Calu3 (cell line): ENCODE measurements at regions not wholly inside any gene's neighbourhood (a gene's known extent, or its start where the extent isn't known, plus 50 kb on each side); places are given as distances from the start of the nearest gene placed in this dataset.
A peak's percentile ranks its signal among the peaks of the same experiment; 100 is the strongest.

Experiments used
- BruUV-seq: library from RNA; stranded (reverse); fragments of 400-500 nt; replicated peaks from 2 replicates; lab custom pipeline; 2021; lab: Mats Ljungman, UMichigan
- CTCF ChIA-PET: fragments of 300-600 bp; sonication (Branson Sonifier 250); formaldehyde crosslinking; loops from one replicate; lab custom pipeline; 2022; ENCODE audit warnings: antibody characterized with exemption; lab: Charles Lee
- DNase-seq: peaks from one replicate; pipeline ENCODE4 v3.0.0; 2022
- H3K27ac Mint-ChIP-seq: one replicate; pipeline ENCODE4 v1.8.0; 2022; ENCODE audit warnings: mixed read lengths; ENCODE audit not compliant: unreplicated experiment
- H3K27me3 Mint-ChIP-seq: one replicate; pipeline ENCODE4 v1.8.0; 2022; ENCODE audit warnings: mixed read lengths; ENCODE audit not compliant: unreplicated experiment
- H3K36me3 Mint-ChIP-seq: one replicate; pipeline ENCODE4 v1.8.0; 2022; ENCODE audit warnings: mild to moderate bottlenecking, moderate library complexity, mixed read lengths; ENCODE audit not compliant: insufficient read depth, unreplicated experiment
- H3K4me1 Mint-ChIP-seq: one replicate; pipeline ENCODE4 v1.8.0; 2022; ENCODE audit warnings: mild to moderate bottlenecking, low read depth, mixed read lengths; ENCODE audit not compliant: unreplicated experiment
- H3K4me3 Mint-ChIP-seq: one replicate; pipeline ENCODE4 v1.8.0; 2022; ENCODE audit warnings: mild to moderate bottlenecking, low read depth, moderate library complexity, mixed read lengths; ENCODE audit not compliant: unreplicated experiment
- H3K9me3 Mint-ChIP-seq: one replicate; pipeline ENCODE4 v1.8.0; 2022; ENCODE audit warnings: low read depth, mixed read lengths; ENCODE audit not compliant: unreplicated experiment
- intact Hi-C: fragments of 100-400 bp; cut with micrococcal nuclease; formaldehyde crosslinking; loops from one replicate; pipeline ENCODE4 v1.10.0; 2022; ENCODE audit not compliant: unreplicated experiment
- TF ChIP-seq, protein P1 (sequence below): fragments of 200-600 bp; IDR thresholded peaks from one replicate; pipeline ENCODE4 v1.8.0; 2022; ENCODE audit warnings: antibody characterized with exemption; ENCODE audit not compliant: unreplicated experiment

DNA sequence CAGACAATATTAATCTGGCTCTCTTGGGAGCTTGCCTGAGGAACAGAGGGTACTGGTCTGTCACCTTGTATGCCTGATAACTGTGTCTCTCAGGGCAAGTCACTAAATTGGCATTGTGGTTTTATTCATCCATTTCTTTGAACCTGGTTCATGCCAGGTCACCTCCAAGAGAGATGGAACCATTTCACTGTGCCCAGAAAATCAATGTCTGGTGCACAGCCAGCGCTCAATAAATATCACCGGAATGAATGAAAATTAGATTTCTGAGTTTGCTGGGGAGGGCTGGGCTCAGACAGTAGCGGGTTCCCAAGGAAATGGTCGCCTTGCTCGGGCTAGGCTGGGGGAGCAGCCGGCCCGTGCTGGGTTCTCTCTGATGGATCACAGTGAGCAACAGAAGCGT is 64.1 kb upstream of the BAIAP2L1 start:
- peaks cover 46% of the 10 kb centered on the region for H3K27me3 Mint-ChIP-seq
- intact Hi-C loops, result no loop called here

DNA sequence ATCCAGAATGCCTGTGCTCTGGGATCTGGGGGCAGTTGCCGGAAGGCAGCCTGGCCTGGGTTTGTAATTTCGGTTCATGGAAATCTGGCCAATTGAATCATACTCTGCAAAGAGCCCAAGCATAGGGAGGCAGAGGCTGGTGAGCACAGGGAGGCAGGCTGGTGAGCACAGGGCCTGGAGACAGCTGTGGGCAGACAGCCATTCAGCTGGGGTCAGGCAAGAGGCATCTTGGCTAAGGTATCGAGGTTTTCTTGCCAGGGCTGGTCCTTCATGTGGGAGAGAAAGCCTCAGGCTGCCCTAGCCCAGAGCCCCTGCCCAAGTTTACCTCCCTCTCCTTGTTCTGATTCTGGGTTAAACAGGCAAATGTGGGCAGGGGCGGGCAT is 63.7 kb upstream of the BAIAP2L1 start:
- H3K27me3 Mint-ChIP-seq, result peaks cover 46% of the 10 kb centered on the region
- H3K9me3 Mint-ChIP-seq, result no peaks in the 10 kb centered on the region
- BruUV-seq, result no TSS peak
- CTCF ChIA-PET, result no interaction called here
- no peak for DNase-seq
- peaks cover 9% of the 10 kb centered on the region for H3K4me1 Mint-ChIP-seq
- H3K4me3 Mint-ChIP-seq, result no peak overlapping the region
- no peak overlapping the region for H3K27ac Mint-ChIP-seq
- intact Hi-C loops, result no loop called here
- TF ChIP-seq, protein P1, sequence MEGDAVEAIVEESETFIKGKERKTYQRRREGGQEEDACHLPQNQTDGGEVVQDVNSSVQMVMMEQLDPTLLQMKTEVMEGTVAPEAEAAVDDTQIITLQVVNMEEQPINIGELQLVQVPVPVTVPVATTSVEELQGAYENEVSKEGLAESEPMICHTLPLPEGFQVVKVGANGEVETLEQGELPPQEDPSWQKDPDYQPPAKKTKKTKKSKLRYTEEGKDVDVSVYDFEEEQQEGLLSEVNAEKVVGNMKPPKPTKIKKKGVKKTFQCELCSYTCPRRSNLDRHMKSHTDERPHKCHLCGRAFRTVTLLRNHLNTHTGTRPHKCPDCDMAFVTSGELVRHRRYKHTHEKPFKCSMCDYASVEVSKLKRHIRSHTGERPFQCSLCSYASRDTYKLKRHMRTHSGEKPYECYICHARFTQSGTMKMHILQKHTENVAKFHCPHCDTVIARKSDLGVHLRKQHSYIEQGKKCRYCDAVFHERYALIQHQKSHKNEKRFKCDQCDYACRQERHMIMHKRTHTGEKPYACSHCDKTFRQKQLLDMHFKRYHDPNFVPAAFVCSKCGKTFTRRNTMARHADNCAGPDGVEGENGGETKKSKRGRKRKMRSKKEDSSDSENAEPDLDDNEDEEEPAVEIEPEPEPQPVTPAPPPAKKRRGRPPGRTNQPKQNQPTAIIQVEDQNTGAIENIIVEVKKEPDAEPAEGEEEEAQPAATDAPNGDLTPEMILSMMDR, result no peak
- no peaks in the 10 kb centered on the region for H3K36me3 Mint-ChIP-seq

More for the DNA sequence above, 64.1 kb upstream of the BAIAP2L1 start:
- CTCF ChIA-PET, result no interaction called here
- Mint-ChIP-seq H3K4me3 (no peak overlapping the region), H3K27ac (no peak overlapping the region), H3K4me1 (peaks cover 9% of the 10 kb centered on the region), H3K36me3 (no peaks in the 10 kb centered on the region), H3K9me3 (no peaks in the 10 kb centered on the region)
- TF ChIP-seq, protein P1, result no peak
- no TSS peak for BruUV-seq
- DNase-seq, result peak; percentile 9

DNA sequence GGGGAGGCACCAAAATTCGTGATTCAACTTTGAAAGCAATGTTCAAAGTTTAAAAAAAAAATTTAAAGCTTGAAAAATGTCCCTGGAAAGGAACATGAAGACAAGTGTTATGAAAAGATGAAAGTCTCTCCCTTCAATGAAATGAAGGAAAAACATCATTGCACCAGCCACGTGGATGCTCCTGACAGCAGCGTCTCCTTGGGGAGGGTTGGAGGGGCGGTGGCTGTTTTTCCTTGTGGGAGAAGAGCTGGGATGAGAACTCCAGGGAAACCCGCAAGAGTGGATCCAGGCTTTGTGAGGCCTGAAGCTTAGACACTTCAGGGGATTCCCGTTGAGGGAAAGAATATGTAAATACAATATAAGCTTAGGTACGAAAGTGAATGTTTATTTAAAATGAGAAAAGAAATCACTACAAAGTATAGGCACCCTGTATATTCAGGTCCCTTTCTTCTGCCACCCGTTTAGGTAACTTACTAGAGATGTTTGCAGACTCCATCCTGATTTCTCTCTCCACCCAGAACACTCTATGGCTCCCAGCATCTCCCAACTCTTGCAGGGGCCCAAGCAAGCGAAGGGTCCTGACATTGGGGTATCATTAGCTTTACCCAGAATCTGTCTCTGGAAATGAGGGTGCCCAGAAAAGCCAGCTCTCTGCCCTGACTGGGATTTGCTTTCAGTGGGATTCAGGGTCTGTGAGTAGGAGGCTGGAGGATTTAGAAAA is 63.1 kb upstream of the BAIAP2L1 start:
- no peak for DNase-seq
- Mint-ChIP-seq H3K27me3 (peaks cover 46% of the 10 kb centered on the region), H3K4me3 (no peak overlapping the region), H3K27ac (no peak overlapping the region), H3K9me3 (no peaks in the 10 kb centered on the region), H3K4me1 (peaks cover 9% of the 10 kb centered on the region), H3K36me3 (no peaks in the 10 kb centered on the region)
- no TSS peak for BruUV-seq
- intact Hi-C loops, result no loop called here
- CTCF ChIA-PET, result interaction anchor here (0.6 kb wide), 1 partner anchor 749 kb away, joined by 4 read pairs; no protein-coding TSS in a partner anchor
- TF ChIP-seq, protein P1, result no peak

DNA sequence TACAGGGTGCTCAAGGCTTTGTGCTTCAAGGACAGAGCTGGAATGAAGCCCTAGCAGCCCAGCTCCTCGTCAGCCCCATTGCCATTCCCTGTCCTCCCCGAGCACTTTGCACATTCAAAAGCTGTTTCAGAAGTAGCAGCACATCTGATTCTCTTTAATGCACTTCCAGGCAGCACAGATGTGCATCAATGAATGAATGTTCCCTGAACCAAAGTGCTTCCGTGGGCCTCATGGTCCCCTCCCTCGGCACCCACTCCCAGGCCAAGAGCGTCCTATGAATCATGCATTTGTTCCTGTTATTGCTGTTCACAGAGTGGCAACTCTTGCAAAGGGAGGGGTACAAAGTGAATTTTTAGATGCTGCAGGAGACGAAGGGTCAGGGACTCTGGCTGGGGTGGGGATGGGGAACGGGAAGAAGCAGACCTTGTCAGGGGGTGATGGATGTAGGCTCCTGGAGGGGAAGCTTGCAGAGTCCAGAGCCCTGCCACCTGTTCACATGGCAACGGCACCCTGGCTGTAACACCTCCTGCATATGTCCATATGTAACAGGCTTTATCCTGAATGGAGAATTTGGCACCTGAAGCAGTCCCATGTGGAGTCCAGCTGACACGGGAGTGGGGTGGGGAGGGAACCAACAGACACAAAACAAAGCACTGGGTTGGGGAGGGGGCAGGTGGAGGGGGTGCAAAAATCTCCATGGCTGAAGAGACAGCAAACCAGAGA is 62.2 kb upstream of the BAIAP2L1 start:
- Mint-ChIP-seq H3K9me3 (no peaks in the 10 kb centered on the region), H3K27me3 (peaks cover 46% of the 10 kb centered on the region), H3K4me1 (peaks cover 9% of the 10 kb centered on the region), H3K27ac (no peak overlapping the region), H3K36me3 (no peaks in the 10 kb centered on the region), H3K4me3 (no peak overlapping the region)
- no TSS peak for BruUV-seq
- TF ChIP-seq, protein P1, result no peak
- intact Hi-C loops, result no loop called here
- CTCF ChIA-PET, result no interaction called here
- DNase-seq, result no peak
